KMS-11 (cell line): ENCODE measurements at regions not wholly inside any gene's neighbourhood (a gene's known extent, or its start where the extent isn't known, plus 50 kb on each side); places are given as distances from the start of the nearest gene placed in this dataset.

Experiments used
- H2AFZ ChIP-seq: fragments of 200-600 bp; sonication (generic); 2 replicates; pipeline ENCODE4 v1.6.1; 2016; ENCODE audit warnings: antibody characterized with exemption, mixed run types, low read depth
- H3K27ac ChIP-seq: fragments of 200-600 bp; sonication (generic); 2 replicates; pipeline ENCODE4 v1.6.1; 2016; ENCODE audit warnings: mild to moderate bottlenecking, mixed run types
- H3K27me3 ChIP-seq: fragments of 200-600 bp; sonication (generic); 2 replicates; pipeline ENCODE4 v1.6.1; 2017; ENCODE audit warnings: mild to moderate bottlenecking, low read depth, mixed run types, moderate library complexity; ENCODE audit not compliant: insufficient read depth
- H3K36me3 ChIP-seq: fragments of 200-600 bp; sonication (generic); 2 replicates; pipeline ENCODE4 v1.6.1; 2017; ENCODE audit warnings: mild to moderate bottlenecking, mixed run types; ENCODE audit not compliant: insufficient read depth
- H3K4me1 ChIP-seq: fragments of 200-600 bp; sonication (generic); 2 replicates; pipeline ENCODE4 v1.6.1; 2016; ENCODE audit warnings: mild to moderate bottlenecking, low read depth, mixed run types; ENCODE audit not compliant: poor library complexity, severe bottlenecking
- H3K4me2 ChIP-seq: fragments of 200-600 bp; sonication (generic); 2 replicates; pipeline ENCODE4 v1.7.0; 2016; ENCODE audit warnings: mild to moderate bottlenecking, mixed run types
- H3K4me3 ChIP-seq: fragments of 200-600 bp; sonication (generic); IDR thresholded peaks from 2 replicates; pipeline ENCODE4 v1.6.1; 2017; ENCODE audit warnings: low read depth, low read length, mixed read lengths; ENCODE audit not compliant: insufficient read depth
- H3K79me2 ChIP-seq: fragments of 200-600 bp; sonication (generic); 2 replicates; pipeline ENCODE4 v1.6.1; 2016; ENCODE audit warnings: low read depth, mixed run types; ENCODE audit not compliant: insufficient read depth
- H3K9ac ChIP-seq: fragments of 200-600 bp; sonication (generic); 2 replicates; pipeline ENCODE4 v1.6.1; 2016; ENCODE audit warnings: mild to moderate bottlenecking, mixed run types
- H4K20me1 ChIP-seq: fragments of 200-600 bp; sonication (generic); 2 replicates; pipeline ENCODE4 v1.6.1; 2016; ENCODE audit warnings: mild to moderate bottlenecking, mixed run types; ENCODE audit not compliant: insufficient read depth
- TF ChIP-seq, protein P1 (sequence below): fragments of 200-600 bp; sonication (generic); conservative IDR thresholded peaks from 2 replicates; pipeline ENCODE4 v1.6.1; 2017; ENCODE audit warnings: low read depth, mild to moderate bottlenecking, antibody characterized with exemption, low read length, moderate library complexity, mixed read lengths

DNA sequence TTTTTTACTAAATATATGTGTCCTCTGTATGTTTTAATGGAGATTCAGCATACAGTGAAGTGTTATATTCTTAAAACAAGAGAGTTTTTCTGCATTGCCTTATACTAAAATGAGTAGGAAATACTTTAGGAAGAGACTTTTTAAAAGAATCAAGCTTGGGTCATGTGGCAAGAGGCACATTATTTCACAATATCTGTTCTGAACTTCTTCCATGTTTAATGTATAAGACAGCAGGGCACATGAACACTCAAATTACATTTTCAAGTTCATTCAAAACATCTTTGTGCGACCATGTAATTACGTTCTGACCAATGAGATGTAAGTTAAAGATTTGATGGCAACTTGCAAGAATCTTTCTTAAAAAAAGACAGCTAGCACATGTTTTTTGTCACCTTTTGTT lies 1055.9 kb downstream of the NR2F1-AS1 start:
- no peaks in the 10 kb centered on the region for H3K79me2 ChIP-seq

DNA sequence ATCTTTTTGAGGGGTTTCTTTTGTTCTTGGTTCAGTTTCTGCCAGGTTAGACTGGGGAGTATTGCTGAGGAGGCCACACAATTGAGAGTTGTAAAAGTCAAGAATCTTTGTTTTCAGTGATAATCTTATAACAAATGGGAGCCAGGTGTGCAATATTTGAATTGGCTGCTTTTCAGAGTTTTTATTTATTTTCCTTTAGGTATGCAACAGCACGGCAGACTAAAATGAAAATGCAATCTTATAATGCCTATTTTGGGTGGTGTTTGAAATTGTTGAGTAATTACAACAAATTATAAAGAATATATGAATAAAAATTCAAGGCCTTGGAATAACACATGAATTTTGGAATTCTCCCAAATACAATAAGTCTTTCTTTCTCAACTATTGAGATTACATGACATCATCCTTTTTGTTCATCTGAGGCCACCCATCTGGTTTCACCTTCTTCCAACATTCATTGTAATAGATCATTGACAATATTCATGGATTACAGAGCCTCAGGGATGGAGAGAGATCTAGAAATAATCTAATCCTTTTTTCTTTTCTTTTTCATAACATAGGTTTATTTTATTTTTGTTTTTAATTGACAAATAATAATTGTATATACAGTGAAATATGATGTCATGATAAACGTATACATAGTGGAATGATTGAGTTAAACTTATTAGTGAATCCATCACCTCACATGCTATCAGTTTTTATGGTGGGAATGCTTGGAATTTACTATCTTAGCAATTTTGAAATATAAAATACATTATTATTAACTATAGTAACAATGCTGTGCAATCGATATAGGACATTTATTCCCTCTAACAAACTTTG lies 1061.0 kb downstream of the NR2F1-AS1 start:
- H3K9ac ChIP-seq, result no peak overlapping the region
- H3K4me1 ChIP-seq, result peaks cover 11% of the 10 kb centered on the region
- H3K27ac ChIP-seq, result no peak overlapping the region
- no peaks in the 10 kb centered on the region for H3K79me2 ChIP-seq
- no peak overlapping the region for H2AFZ ChIP-seq
- H3K4me2 ChIP-seq, result no peak overlapping the region
- TF ChIP-seq, protein P1, sequence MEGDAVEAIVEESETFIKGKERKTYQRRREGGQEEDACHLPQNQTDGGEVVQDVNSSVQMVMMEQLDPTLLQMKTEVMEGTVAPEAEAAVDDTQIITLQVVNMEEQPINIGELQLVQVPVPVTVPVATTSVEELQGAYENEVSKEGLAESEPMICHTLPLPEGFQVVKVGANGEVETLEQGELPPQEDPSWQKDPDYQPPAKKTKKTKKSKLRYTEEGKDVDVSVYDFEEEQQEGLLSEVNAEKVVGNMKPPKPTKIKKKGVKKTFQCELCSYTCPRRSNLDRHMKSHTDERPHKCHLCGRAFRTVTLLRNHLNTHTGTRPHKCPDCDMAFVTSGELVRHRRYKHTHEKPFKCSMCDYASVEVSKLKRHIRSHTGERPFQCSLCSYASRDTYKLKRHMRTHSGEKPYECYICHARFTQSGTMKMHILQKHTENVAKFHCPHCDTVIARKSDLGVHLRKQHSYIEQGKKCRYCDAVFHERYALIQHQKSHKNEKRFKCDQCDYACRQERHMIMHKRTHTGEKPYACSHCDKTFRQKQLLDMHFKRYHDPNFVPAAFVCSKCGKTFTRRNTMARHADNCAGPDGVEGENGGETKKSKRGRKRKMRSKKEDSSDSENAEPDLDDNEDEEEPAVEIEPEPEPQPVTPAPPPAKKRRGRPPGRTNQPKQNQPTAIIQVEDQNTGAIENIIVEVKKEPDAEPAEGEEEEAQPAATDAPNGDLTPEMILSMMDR, result no peak
- no peaks in the 10 kb centered on the region for H3K36me3 ChIP-seq
- H3K27me3 ChIP-seq, result no peaks in the 10 kb centered on the region
- no peak overlapping the region for H3K4me3 ChIP-seq
- no peaks in the 10 kb centered on the region for H4K20me1 ChIP-seq

More for the DNA sequence above, 1055.9 kb downstream of the NR2F1-AS1 start:
- Histone ChIP-seq H4K20me1 (no peaks in the 10 kb centered on the region), H3K9ac (no peak overlapping the region), H3K4me1 (peaks cover 13% of the 10 kb centered on the region), H2AFZ (no peak overlapping the region), H3K36me3 (no peaks in the 10 kb centered on the region), H3K4me3 (no peak overlapping the region), H3K27ac (no peak overlapping the region), H3K27me3 (no peaks in the 10 kb centered on the region), H3K4me2 (no peak overlapping the region)
- TF ChIP-seq, protein P1, result no peak

DNA sequence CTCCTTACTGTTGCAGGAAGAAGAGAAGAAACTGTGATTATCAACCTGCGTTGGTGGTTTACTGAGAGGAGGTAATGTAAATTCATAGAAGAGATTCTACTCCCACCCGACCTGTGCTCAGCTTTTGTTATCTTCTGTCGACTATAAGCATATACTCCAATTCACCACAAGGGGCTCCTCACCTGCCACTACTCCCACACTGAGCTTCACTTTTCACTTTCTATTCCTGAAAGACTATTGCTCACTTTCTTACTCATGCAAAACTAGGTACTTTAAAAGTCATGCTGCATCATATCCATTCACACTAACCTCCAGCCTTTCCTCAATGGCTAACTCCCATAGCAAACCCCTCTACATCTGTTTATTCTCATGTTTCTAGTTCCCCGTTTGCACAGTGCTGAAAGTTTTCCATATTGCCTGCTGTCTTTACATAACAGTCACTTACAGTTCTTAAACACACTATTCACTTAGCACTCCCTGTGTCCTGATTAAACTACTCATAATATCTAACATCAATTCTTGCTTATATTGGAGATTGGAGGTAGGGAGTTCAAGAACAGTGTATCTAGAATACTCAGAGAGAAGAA lies 1062.6 kb downstream of the NR2F1-AS1 start:
- H3K27ac ChIP-seq, result no peak overlapping the region
- no peaks in the 10 kb centered on the region for H3K36me3 ChIP-seq
- H2AFZ ChIP-seq, result no peak overlapping the region
- no peak overlapping the region for H3K9ac ChIP-seq
- H3K27me3 ChIP-seq, result no peaks in the 10 kb centered on the region
- H4K20me1 ChIP-seq, result no peaks in the 10 kb centered on the region
- peaks cover 11% of the 10 kb centered on the region for H3K4me1 ChIP-seq
- H3K4me3 ChIP-seq, result no peak overlapping the region
- TF ChIP-seq, protein P1, result peak; percentile 74
- peak overlapping the region; percentile 10; the same call in 1 of the 2 replicates for H3K4me2 ChIP-seq
- H3K79me2 ChIP-seq, result no peaks in the 10 kb centered on the region

- TF ChIP-seq, protein P1, result no peak
- H3K36me3 ChIP-seq, result no peaks in the 10 kb centered on the region
- no peaks in the 10 kb centered on the region for H4K20me1 ChIP-seq
- H2AFZ ChIP-seq, result no peak overlapping the region
- no peak overlapping the region for H3K27ac ChIP-seq
- peaks cover 9% of the 10 kb centered on the region for H3K4me1 ChIP-seq
- no peak overlapping the region for H3K4me3 ChIP-seq
- H3K4me2 ChIP-seq, result no peak overlapping the region
- H3K27me3 ChIP-seq, result no peaks in the 10 kb centered on the region
- no peaks in the 10 kb centered on the region for H3K79me2 ChIP-seq
- no peak overlapping the region for H3K9ac ChIP-seq
Observed at GRCh38 chr5:92514896-92515295, 1066.1 kb downstream of the NR2F1-AS1 start.
